GM18499 (cell line): ENCODE measurements at regions not wholly inside any gene's neighbourhood (a gene's known extent, or its start where the extent isn't known, plus 50 kb on each side); places are given as distances from the start of the nearest gene placed in this dataset.

Experiments
- ATAC-seq: cut with Tn5 transposase; IDR thresholded peaks from one replicate; pipeline ENCODE4 v1.9.1; 2021; ENCODE audit warnings: moderate number of reproducible peaks; ENCODE audit not compliant: insufficient read depth, unreplicated experiment

- no peak for ATAC-seq
Measured at GRCh38 chr11:19598876-19599486, 113.7 kb upstream of the NAV2 start.

- ATAC-seq = no peak
Measured at GRCh38 chr11:19598456-19598855, 114.2 kb upstream of the NAV2 start.

GRCh38 chr11:19597876-19598275 lies 114.8 kb upstream of the NAV2 start:
- ATAC-seq = no peak

- ATAC-seq = no peak
Measured at GRCh38 chr11:19597206-19597605, 115.4 kb upstream of the NAV2 start.

GRCh38 chr11:19595840-19596751 lies 116.5 kb upstream of the NAV2 start:
- ATAC-seq = no peak

- no peak for ATAC-seq
Measured at GRCh38 chr11:19595499-19595839, 117.2 kb upstream of the NAV2 start.

- ATAC-seq = no peak
Measured at GRCh38 chr11:19594326-19594725, 118.3 kb upstream of the NAV2 start.

- no peak for ATAC-seq
Measured at GRCh38 chr11:19592842-19593241, 119.8 kb upstream of the NAV2 start.

- no peak for ATAC-seq
Measured at GRCh38 chr11:19589567-19590260, 122.9 kb upstream of the NAV2 start.

GRCh38 chr11:19587979-19588378 lies 124.7 kb upstream of the NAV2 start:
- ATAC-seq = no peak

- no peak for ATAC-seq
Measured at GRCh38 chr11:19580646-19581045, 132.0 kb upstream of the NAV2 start.

GRCh38 chr11:19579957-19580356 lies 132.7 kb upstream of the NAV2 start:
- ATAC-seq = no peak

- no peak for ATAC-seq
Measured at GRCh38 chr11:19578871-19579270, 133.8 kb upstream of the NAV2 start.

GRCh38 chr11:19577976-19578619 lies 134.5 kb upstream of the NAV2 start:
- ATAC-seq = no peak

GRCh38 chr11:19577391-19577975 lies 135.2 kb upstream of the NAV2 start:
- no peak for ATAC-seq

- ATAC-seq = no peak
Measured at GRCh38 chr11:19576903-19577302, 135.7 kb upstream of the NAV2 start.

- ATAC-seq = no peak
Measured at GRCh38 chr11:19576054-19576453, 136.6 kb upstream of the NAV2 start.

- no peak for ATAC-seq
Measured at GRCh38 chr11:19574916-19575315, 137.7 kb upstream of the NAV2 start.

GRCh38 chr11:19573666-19574065 lies 139.0 kb upstream of the NAV2 start:
- ATAC-seq = no peak

GRCh38 chr11:19571906-19572305 lies 140.7 kb upstream of the NAV2 start:
- no peak for ATAC-seq
